GM23248 (cell line): ENCODE measurements at regions not wholly inside any gene's neighbourhood (a gene's known extent, or its start where the extent isn't known, plus 50 kb on each side); places are given as distances from the start of the nearest gene placed in this dataset.

Experiments
- DNase-seq: peaks from one replicate; pipeline ENCODE4 v3.0.0-alpha.2; 2015
- H2AFZ ChIP-seq: fragments of 200-600 bp; sonication (generic); 2 replicates; pipeline ENCODE4 v1.6.1; 2016; ENCODE audit warnings: antibody characterized with exemption
- H3F3A ChIP-seq: fragments of 200-600 bp; sonication (generic); 2 replicates; pipeline ENCODE4 v1.6.1; 2016; ENCODE audit warnings: mild to moderate bottlenecking, antibody characterized with exemption, mixed run types; ENCODE audit not compliant: insufficient read depth
- H3K27ac ChIP-seq: fragments of 200-600 bp; sonication (generic); 2 replicates; pipeline ENCODE4 v1.5.1; 2016; ENCODE audit warnings: mild to moderate bottlenecking
- H3K27me3 ChIP-seq: fragments of 200-600 bp; sonication (generic); replicated peaks from 2 replicates; pipeline ENCODE4 v1.6.1; 2016; ENCODE audit warnings: mild to moderate bottlenecking; ENCODE audit not compliant: insufficient read depth
- H3K36me3 ChIP-seq: fragments of 200-600 bp; sonication (generic); 2 replicates; pipeline ENCODE4 v1.6.1; 2016; ENCODE audit warnings: low read depth, mild to moderate bottlenecking
- H3K4me1 ChIP-seq: fragments of 200-600 bp; sonication (generic); 2 replicates; pipeline ENCODE4 v1.6.1; 2016; ENCODE audit warnings: mild to moderate bottlenecking; ENCODE audit not compliant: insufficient read depth
- H3K4me2 ChIP-seq: fragments of 200-600 bp; sonication (generic); one replicate; pipeline ENCODE4 v1.6.1; 2016; ENCODE audit warnings: mild to moderate bottlenecking; ENCODE audit not compliant: unreplicated experiment
- H3K4me3 ChIP-seq: fragments of 200-600 bp; sonication (generic); 2 replicates; pipeline ENCODE4 v1.5.1; 2016; ENCODE audit warnings: mild to moderate bottlenecking
- H3K79me2 ChIP-seq: fragments of 200-600 bp; sonication (generic); 2 replicates; pipeline ENCODE4 v1.6.1; 2016; ENCODE audit warnings: mild to moderate bottlenecking; ENCODE audit not compliant: insufficient read depth
- H3K9ac ChIP-seq: fragments of 200-600 bp; sonication (generic); 2 replicates; pipeline ENCODE4 v1.6.1; 2016; ENCODE audit warnings: mild to moderate bottlenecking
- H3K9me2 ChIP-seq: fragments of 200-600 bp; sonication (generic); 2 replicates; pipeline ENCODE4 v1.6.1; 2016; ENCODE audit warnings: mixed run types, mild to moderate bottlenecking, moderate library complexity; ENCODE audit not compliant: insufficient read depth
- H3K9me3 ChIP-seq: fragments of 200-600 bp; sonication (generic); one replicate; pipeline ENCODE4 v1.6.1; 2017; ENCODE audit warnings: low read depth
- H4K20me1 ChIP-seq: fragments of 200-600 bp; sonication (generic); 2 replicates; pipeline ENCODE4 v1.6.0; 2016; ENCODE audit not compliant: insufficient read depth
- EZH2 ChIP-seq: fragments of 200-600 bp; sonication (generic); IDR thresholded peaks from 2 replicates; pipeline ENCODE4 v1.6.1; 2018; ENCODE audit warnings: antibody characterized with exemption, mild to moderate bottlenecking; ENCODE audit not compliant: insufficient read depth, poor library complexity, severe bottlenecking
- EZH2phosphoT487 ChIP-seq: fragments of 200-600 bp; sonication (generic); IDR thresholded peaks from 2 replicates; pipeline ENCODE4 v1.6.1; 2018; ENCODE audit warnings: antibody characterized with exemption, moderate library complexity, mild to moderate bottlenecking, low read depth; ENCODE audit not compliant: insufficient read depth
- WGBS, 2 experiments: methylation state at CpG; one replicate each; pipeline ENCODE4 v1.1.6; 2015 to 2017; ENCODE audit warnings: low lambda C conversion rate in 2 of 2, low coverage in 1 of 2; ENCODE audit errors: missing lambda C conversion rate in 2 of 2; 5-methylcytosine and 5-hydroxymethylcytosine counted together
- in situ Hi-C: fragments of 300-500 bp; cut with MboI; formaldehyde crosslinking; loops from 2 replicates; pipeline ENCODE4 v1.15.0; 2020

- no peaks in the 10 kb centered on the region for H3K9me2 ChIP-seq
- H3F3A ChIP-seq = no peaks in the 10 kb centered on the region
- no peaks in the 10 kb centered on the region for H3K79me2 ChIP-seq
- H3K27ac ChIP-seq = no peak overlapping the region
- H3K4me2 ChIP-seq = no peak overlapping the region
- TF ChIP-seq EZH2 = no peak
- TF ChIP-seq EZH2phosphoT487 = no peak
- H3K9me3 ChIP-seq = no peaks in the 10 kb centered on the region
- 89 to 95% methylated on average over 8 of the region's 8 CpGs for WGBS, 2 experiments
- no peak overlapping the region for H3K9ac ChIP-seq
- H3K36me3 ChIP-seq = no peaks in the 10 kb centered on the region
- in situ Hi-C loops = no loop called here
- peaks cover 16% of the 10 kb centered on the region for H3K4me1 ChIP-seq
- no peak overlapping the region for H3K4me3 ChIP-seq
- H4K20me1 ChIP-seq = no peaks in the 10 kb centered on the region
- DNase-seq = peak; percentile 29
- H2AFZ ChIP-seq = no peak overlapping the region; the same call in 1 of the 2 replicates
- no peaks in the 10 kb centered on the region for H3K27me3 ChIP-seq
These were observed 70.0 kb downstream of the CEBPB start for GRCh38 chr20:50260479-50261221.

GRCh38 chr20:50261471-50262212 is 71.0 kb downstream of the CEBPB start:
- WGBS, 2 experiments = 86 to 92% methylated on average over 7 of the region's 7 CpGs
- Histone ChIP-seq H3K9ac (no peak overlapping the region), H3F3A (no peaks in the 10 kb centered on the region), H3K27ac (no peak overlapping the region), H3K4me3 (no peak overlapping the region), H4K20me1 (no peaks in the 10 kb centered on the region), H3K36me3 (no peaks in the 10 kb centered on the region), H3K27me3 (no peaks in the 10 kb centered on the region), H3K9me3 (no peaks in the 10 kb centered on the region), H2AFZ (no peak overlapping the region), H3K79me2 (no peaks in the 10 kb centered on the region), H3K4me1 (peaks cover 17% of the 10 kb centered on the region), H3K9me2 (no peaks in the 10 kb centered on the region), H3K4me2 (no peak overlapping the region)
- in situ Hi-C loops = no loop called here
- no peak for DNase-seq
- TF ChIP-seq EZH2phosphoT487 = no peak
- no peak for TF ChIP-seq EZH2

GRCh38 chr20:50263831-50264230 is 73.2 kb downstream of the CEBPB start:
- H3K36me3 ChIP-seq = no peaks in the 10 kb centered on the region
- DNase-seq = no peak
- in situ Hi-C loops = no loop called here
- H3F3A ChIP-seq = no peaks in the 10 kb centered on the region
- no peaks in the 10 kb centered on the region for H4K20me1 ChIP-seq
- WGBS, 2 experiments = 92 to 93% methylated on average over 3 of the region's 3 CpGs
- no peaks in the 10 kb centered on the region for H3K79me2 ChIP-seq
- no peak overlapping the region for H3K4me2 ChIP-seq
- TF ChIP-seq EZH2 = no peak
- no peak for TF ChIP-seq EZH2phosphoT487
- no peak overlapping the region for H3K9ac ChIP-seq
- H3K4me3 ChIP-seq = no peak overlapping the region
- no peaks in the 10 kb centered on the region for H3K27me3 ChIP-seq
- no peak overlapping the region for H3K27ac ChIP-seq
- peaks cover 30% of the 10 kb centered on the region for H3K4me1 ChIP-seq
- H2AFZ ChIP-seq = no peak overlapping the region
- no peaks in the 10 kb centered on the region for H3K9me2 ChIP-seq
- H3K9me3 ChIP-seq = no peaks in the 10 kb centered on the region

GRCh38 chr20:50264534-50265145 is 74.0 kb downstream of the CEBPB start:
- H3F3A ChIP-seq = no peaks in the 10 kb centered on the region
- no peaks in the 10 kb centered on the region for H4K20me1 ChIP-seq
- no peaks in the 10 kb centered on the region for H3K36me3 ChIP-seq
- no peak overlapping the region for H3K4me3 ChIP-seq
- in situ Hi-C loops = no loop called here
- no peak overlapping the region for H2AFZ ChIP-seq
- no peak overlapping the region for H3K27ac ChIP-seq
- H3K9ac ChIP-seq = no peak overlapping the region
- H3K79me2 ChIP-seq = no peaks in the 10 kb centered on the region
- H3K9me2 ChIP-seq = no peaks in the 10 kb centered on the region
- H3K4me2 ChIP-seq = no peak overlapping the region
- no peaks in the 10 kb centered on the region for H3K27me3 ChIP-seq
- DNase-seq = no peak
- no peak for TF ChIP-seq EZH2
- peaks cover 28% of the 10 kb centered on the region for H3K4me1 ChIP-seq
- WGBS, 2 experiments = 91 to 95% methylated on average over 12 to 13 of the region's 13 CpGs
- no peaks in the 10 kb centered on the region for H3K9me3 ChIP-seq
